ENCODE measurements at regions not wholly inside any gene's neighbourhood (a gene's known extent, or its start where the extent isn't known, plus 50 kb on each side); places are given as distances from the start of the nearest gene placed in this dataset.

- TF ChIP-seq ZMAT4 (CRISPR knock-in tag; IDR thresholded peaks at IDR 0.05) (no peak), TCF7 (CRISPR knock-in tag; IDR thresholded peaks at IDR 0.05; ENCODE audit: low read depth) (no peak), ZNF512 (CRISPR knock-in tag; IDR thresholded peaks at IDR 0.05; ENCODE audit: borderline replicate concordance) (no peak), PRDM15 (CRISPR knock-in tag; IDR thresholded peaks at IDR 0.05) (no peak), E2F1 (CRISPR knock-in tag; IDR thresholded peaks at IDR 0.05) (no peak), PRRX2 (CRISPR knock-in tag; IDR thresholded peaks at IDR 0.05) (no peak), CREM (CRISPR knock-in tag; IDR thresholded peaks at IDR 0.05) (no peak), SMAD4 (CRISPR knock-in tag; IDR thresholded peaks at IDR 0.05) (no peak), USF1 (CRISPR knock-in tag; IDR thresholded peaks at IDR 0.05) (no peak), ZNF416 (CRISPR knock-in tag; IDR thresholded peaks at IDR 0.05) (no peak), ZNF219 (CRISPR knock-in tag; IDR thresholded peaks at IDR 0.05; ENCODE audit: borderline replicate concordance) (no peak)
Measured at GRCh38 chr5:167489202-167489601, 802.2 kb upstream of the WWC1 start (continued).

GRCh38 chr5:167503926-167504720 lies 787.3 kb upstream of the WWC1 start:
- H3K9me3 Mint-ChIP-seq, result no peaks in the 10 kb centered on the region
- H3K4me3 Mint-ChIP-seq, result no peak overlapping the region
- ATAC-seq (no peak), DNase-seq (ENCODE audit: low spot score) (no peak)
- POLR2A ChIA-PET, result no interaction called here
- CTCF ChIA-PET, result no interaction called here
- no peak overlapping the region for H3K27ac Mint-ChIP-seq
- H3K4me1 Mint-ChIP-seq, result 0 out of 2 replicates have a peak, but pooled peaks cover 7% of the 10 kb centered on the region
- no peaks in the 10 kb centered on the region for H3K27me3 Mint-ChIP-seq (ENCODE audit: low read depth)
- no peaks in the 10 kb centered on the region for H3K36me3 Mint-ChIP-seq
- TF ChIP-seq RORB (CRISPR knock-in tag; IDR thresholded peaks at IDR 0.05), result no peak
- no peak for TF ChIP-seq GABPB1 (CRISPR knock-in tag; IDR thresholded peaks at IDR 0.05)
- TF ChIP-seq ZBTB43 (CRISPR knock-in tag; IDR thresholded peaks at IDR 0.05), result no peak
- TF ChIP-seq ARID4B (CRISPR knock-in tag; IDR thresholded peaks at IDR 0.05; ENCODE audit: borderline replicate concordance), result no peak
- no peak for TF ChIP-seq MYBL2 (CRISPR knock-in tag; IDR thresholded peaks at IDR 0.05)
- no peak for TF ChIP-seq FOXK1 (CRISPR knock-in tag; IDR thresholded peaks at IDR 0.05)
- TF ChIP-seq TP53 (CRISPR knock-in tag; IDR thresholded peaks at IDR 0.05), result no peak
- TF ChIP-seq ATF1 (CRISPR knock-in tag; IDR thresholded peaks at IDR 0.05), result no peak
- no peak for TF ChIP-seq E2F4 (CRISPR knock-in tag; IDR thresholded peaks at IDR 0.05; ENCODE audit: borderline replicate concordance, low read depth)
- TF ChIP-seq NR2C2 (CRISPR knock-in tag; IDR thresholded peaks at IDR 0.05), result no peak
- no peak for TF ChIP-seq ZNF219 (CRISPR knock-in tag; IDR thresholded peaks at IDR 0.05; ENCODE audit: borderline replicate concordance)
- no peak for TF ChIP-seq ZNF396 (CRISPR knock-in tag; IDR thresholded peaks at IDR 0.05; ENCODE audit: borderline replicate concordance)
